GM12878 (cell line): ENCODE measurements at regions not wholly inside any gene's neighbourhood (a gene's known extent, or its start where the extent isn't known, plus 50 kb on each side); places are given as distances from the start of the nearest gene placed in this dataset.
"Not testable (repeated sequence)": the region's sequence is repeated elsewhere in the genome, so short reads cannot be mapped to it uniquely, and the experiment has no call there.

Source experiments
- ATF7 ChIP-seq: fragments of 450-650 bp; IDR thresholded peaks from 2 replicates; pipeline ENCODE4 v1.6.1; 2016; ENCODE audit warnings: low read depth, mild to moderate bottlenecking
- CBFB ChIP-seq: IDR thresholded peaks from 2 replicates; pipeline ENCODE4 v1.6.1; 2016; ENCODE audit warnings: antibody characterized with exemption, low read depth
- CEBPB ChIP-seq, 2 experiments: fragments of 150-350 bp in 1 of 2; IDR thresholded peaks; 2 replicates each; pipeline ENCODE4 v1.6.1; 2012 to 2014; ENCODE audit warnings: low read depth in 2 of 2, low read length in 2 of 2, borderline replicate concordance in 1 of 2, inconsistent platforms in 1 of 2
- EGR1 ChIP-seq, 2 experiments: IDR thresholded peaks; 1 replicate in 1 of 2; 2 replicates in 1 of 2; pipeline ENCODE4 v1.6.1; 2011 to 2012; ENCODE audit warnings: low read depth in 2 of 2, low read length in 2 of 2, borderline replicate concordance in 1 of 2, mild to moderate bottlenecking in 1 of 2, moderate library complexity in 1 of 2
- EZH2 ChIP-seq: IDR thresholded peaks from 2 replicates; pipeline ENCODE4 v1.6.1; 2012; ENCODE audit warnings: low read depth, mild to moderate bottlenecking, control low read depth, inconsistent platforms, low read length, borderline replicate concordance; ENCODE audit not compliant: control insufficient read depth
- GABPA ChIP-seq: IDR thresholded peaks from 2 replicates; pipeline ENCODE4 v1.6.1; 2014; ENCODE audit warnings: antibody characterized with exemption, low read depth, mild to moderate bottlenecking, inconsistent platforms
- KAT2A ChIP-seq: conservative IDR thresholded peaks from 2 replicates; pipeline ENCODE4 v1.6.1; 2011; ENCODE audit warnings: low read depth, low read length; ENCODE audit not compliant: control insufficient read depth
- NRF1 ChIP-seq: conservative IDR thresholded peaks from 2 replicates; pipeline ENCODE4 v1.6.1; 2011; ENCODE audit warnings: mild to moderate bottlenecking, low read depth, low read length, improper control_type of control experiment
- RFX5 ChIP-seq: IDR thresholded peaks from 2 replicates; pipeline ENCODE4 v1.6.1; 2011; ENCODE audit warnings: low read depth, low read length, improper control_type of control experiment
- SMC3 ChIP-seq: IDR thresholded peaks from 2 replicates; pipeline ENCODE4 v1.6.1; 2011; ENCODE audit warnings: low read length, improper control_type of control experiment, borderline replicate concordance
- TCF3 ChIP-seq: IDR thresholded peaks from 2 replicates; pipeline ENCODE4 v1.6.1; 2012; ENCODE audit warnings: low read depth, mild to moderate bottlenecking, low read length, borderline replicate concordance; ENCODE audit not compliant: insufficient read depth
- TF ChIP-seq, protein P1 (sequence below): IDR thresholded peaks from 2 replicates; pipeline ENCODE4 v1.6.1; 2012; ENCODE audit warnings: low read depth, low read length, improper control_type of control experiment
- TF ChIP-seq, protein P2 (sequence below), 3 experiments: IDR thresholded peaks in 2 of 3; conservative IDR thresholded peaks in 1 of 3; 2 replicates each; pipeline ENCODE4 v1.5.1; 2011; ENCODE audit warnings: low read depth in 3 of 3, low read length in 3 of 3, mild to moderate bottlenecking in 3 of 3, control low read depth in 2 of 3, moderate library complexity in 2 of 3, inconsistent platforms in 1 of 3, mixed read lengths in 1 of 3; ENCODE audit not compliant: control insufficient read depth in 2 of 3, insufficient read depth in 1 of 3; ENCODE audit errors: extremely low read depth in 1 of 3

DNA sequence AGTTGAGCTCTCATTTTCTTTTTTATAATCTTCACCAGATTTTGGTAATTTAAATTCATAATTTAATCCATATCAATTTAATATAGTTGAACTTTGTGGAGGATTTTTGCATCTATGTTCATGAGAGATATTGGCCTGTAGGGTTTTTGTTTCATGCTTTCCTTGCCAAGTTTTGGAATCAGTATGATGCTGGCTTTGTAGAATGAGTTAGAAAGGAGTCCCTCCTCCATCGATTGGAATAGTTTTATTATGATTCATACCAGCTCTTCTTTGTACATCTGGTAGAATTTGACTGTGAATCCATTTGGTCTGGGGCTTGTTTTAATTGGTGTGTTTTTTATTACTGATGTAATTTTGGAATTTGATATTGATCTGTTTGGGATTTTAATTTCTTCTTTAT lies 480.5 kb downstream of the TGIF2LX start:
- not testable (repeated sequence) for TF ChIP-seq SMC3; CEBPB (IDR thresholded peaks at IDR 0.05; ENCODE audit: borderline replicate concordance in 1 of 2, low read depth in 2 of 2, low read length in 2 of 2); CBFB; KAT2A; NRF1; GABPA; RFX5; TCF3; ATF7; EZH2; EGR1 (IDR thresholded peaks at IDR 0.05; ENCODE audit: borderline replicate concordance in 1 of 2, low read depth in 2 of 2, low read length in 2 of 2)
- TF ChIP-seq, protein P1, sequence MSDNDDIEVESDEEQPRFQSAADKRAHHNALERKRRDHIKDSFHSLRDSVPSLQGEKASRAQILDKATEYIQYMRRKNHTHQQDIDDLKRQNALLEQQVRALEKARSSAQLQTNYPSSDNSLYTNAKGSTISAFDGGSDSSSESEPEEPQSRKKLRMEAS = not testable (repeated sequence)
- TF ChIP-seq, protein P2, sequence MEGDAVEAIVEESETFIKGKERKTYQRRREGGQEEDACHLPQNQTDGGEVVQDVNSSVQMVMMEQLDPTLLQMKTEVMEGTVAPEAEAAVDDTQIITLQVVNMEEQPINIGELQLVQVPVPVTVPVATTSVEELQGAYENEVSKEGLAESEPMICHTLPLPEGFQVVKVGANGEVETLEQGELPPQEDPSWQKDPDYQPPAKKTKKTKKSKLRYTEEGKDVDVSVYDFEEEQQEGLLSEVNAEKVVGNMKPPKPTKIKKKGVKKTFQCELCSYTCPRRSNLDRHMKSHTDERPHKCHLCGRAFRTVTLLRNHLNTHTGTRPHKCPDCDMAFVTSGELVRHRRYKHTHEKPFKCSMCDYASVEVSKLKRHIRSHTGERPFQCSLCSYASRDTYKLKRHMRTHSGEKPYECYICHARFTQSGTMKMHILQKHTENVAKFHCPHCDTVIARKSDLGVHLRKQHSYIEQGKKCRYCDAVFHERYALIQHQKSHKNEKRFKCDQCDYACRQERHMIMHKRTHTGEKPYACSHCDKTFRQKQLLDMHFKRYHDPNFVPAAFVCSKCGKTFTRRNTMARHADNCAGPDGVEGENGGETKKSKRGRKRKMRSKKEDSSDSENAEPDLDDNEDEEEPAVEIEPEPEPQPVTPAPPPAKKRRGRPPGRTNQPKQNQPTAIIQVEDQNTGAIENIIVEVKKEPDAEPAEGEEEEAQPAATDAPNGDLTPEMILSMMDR (IDR thresholded peaks at IDR 0.05 in 2 of 3, conservative IDR thresholded peaks at IDR 0.05 in 1 of 3; ENCODE audit: control insufficient read depth in 2 of 3, extremely low read depth in 1 of 3, insufficient read depth in 1 of 3, low read depth in 3 of 3, low read length in 3 of 3) = not testable (repeated sequence)
